Activated T-cell treated with anti-CD3 and anti-CD28 coated beads, Interleukin-2, amount 50 U/mL, for 72 hours (primary cell): ENCODE measurements at regions not wholly inside any gene's neighbourhood (a gene's known extent, or its start where the extent isn't known, plus 50 kb on each side); places are given as distances from the start of the nearest gene placed in this dataset.
A peak's percentile ranks its signal among the peaks of the same experiment; 100 is the strongest.

Experiments used
- ATAC-seq, 2 donors: fragments of 150-1000 bp; cut with Tn5 transposase; replicated peaks in 1 of 2; 2 replicates each; pipeline ENCODE4 v1.10.0; 2021; ENCODE audit warnings: moderate library complexity in 2 of 2, mild to moderate bottlenecking in 1 of 2
- DNase-seq, 2 donors: peaks; one replicate each; pipeline ENCODE4 v3.0.0; 2021 to 2022; ENCODE audit warnings: mixed read lengths in 1 of 2
- H3K27ac Mint-ChIP-seq: one replicate; pipeline ENCODE4 v1.8.0; 2022; ENCODE audit warnings: mild to moderate bottlenecking, moderate library complexity, mixed read lengths
- H3K27me3 Mint-ChIP-seq: one replicate; pipeline ENCODE4 v1.8.0; 2022; ENCODE audit warnings: low read depth, mixed read lengths
- H3K36me3 Mint-ChIP-seq, 2 donors: one replicate each; pipeline ENCODE4 v1.8.0; 2022; ENCODE audit warnings: mixed read lengths in 2 of 2, mild to moderate bottlenecking in 1 of 2; ENCODE audit not compliant: insufficient read depth in 2 of 2
- H3K4me1 Mint-ChIP-seq: one replicate; pipeline ENCODE4 v1.8.0; 2022; ENCODE audit warnings: low read depth, mixed read lengths
- H3K4me3 Mint-ChIP-seq, 2 donors: one replicate each; pipeline ENCODE4 v1.8.0; 2022; ENCODE audit warnings: mild to moderate bottlenecking in 2 of 2, mixed read lengths in 2 of 2, moderate library complexity in 2 of 2
- H3K9me3 Mint-ChIP-seq, 2 donors: one replicate each; pipeline ENCODE4 v1.8.0; 2022; ENCODE audit warnings: mixed read lengths in 2 of 2

GRCh38 chr10:31081937-31082840 is 50.5 kb upstream of the ZNF438 start:
- Mint-ChIP-seq H3K36me3 (no peaks in the 10 kb centered on the region), H3K27ac (no peak overlapping the region), H3K4me1 (peaks cover 5% of the 10 kb centered on the region), H3K9me3 (no peaks in the 10 kb centered on the region), H3K4me3 (no peak overlapping the region), H3K27me3 (peaks cover 7% of the 10 kb centered on the region)
- ATAC-seq: peak in 1 of 2 donors; percentile 12
- no peak for DNase-seq

- Mint-ChIP-seq H3K36me3 (no peaks in the 10 kb centered on the region), H3K9me3 (no peaks in the 10 kb centered on the region), H3K4me3 (no peak overlapping the region), H3K4me1 (peaks cover 13% of the 10 kb centered on the region), H3K27me3 (no peaks in the 10 kb centered on the region), H3K27ac (no peak overlapping the region)
- ATAC-seq (peak; percentile 74 to 80), DNase-seq (peak; percentile 70 to 76)
These were observed 52.1 kb upstream of the ZNF438 start for GRCh38 chr10:31083765-31084184.

- H3K27ac Mint-ChIP-seq: no peak overlapping the region
- peaks cover 32% of the 10 kb centered on the region for H3K4me1 Mint-ChIP-seq
- ATAC-seq (no peak), DNase-seq (no peak)
- H3K4me3 Mint-ChIP-seq: no peak overlapping the region
- H3K27me3 Mint-ChIP-seq: no peaks in the 10 kb centered on the region
- no peaks in the 10 kb centered on the region for H3K36me3 Mint-ChIP-seq
- no peaks in the 10 kb centered on the region for H3K9me3 Mint-ChIP-seq
These were observed 55.3 kb upstream of the ZNF438 start for GRCh38 chr10:31087011-31087410.

- H3K27ac Mint-ChIP-seq: no peak overlapping the region
- H3K4me3 Mint-ChIP-seq: no peak overlapping the region
- ATAC-seq (no peak), DNase-seq (no peak)
- no peaks in the 10 kb centered on the region for H3K9me3 Mint-ChIP-seq
- no peaks in the 10 kb centered on the region for H3K27me3 Mint-ChIP-seq
- H3K4me1 Mint-ChIP-seq: peaks cover 32% of the 10 kb centered on the region
- no peaks in the 10 kb centered on the region for H3K36me3 Mint-ChIP-seq
These were observed 56.2 kb upstream of the ZNF438 start for GRCh38 chr10:31087851-31088250.

GRCh38 chr10:31090894-31091607 is 59.4 kb upstream of the ZNF438 start:
- H3K4me1 Mint-ChIP-seq: peaks cover 39% of the 10 kb centered on the region
- peak; percentile 13 to 46 for DNase-seq
- peaks cover 0 to 1% of the 10 kb centered on the region in 2 donors for H3K36me3 Mint-ChIP-seq
- no peaks in the 10 kb centered on the region for H3K9me3 Mint-ChIP-seq
- no peaks in the 10 kb centered on the region for H3K27me3 Mint-ChIP-seq
- no peak overlapping the region for H3K4me3 Mint-ChIP-seq
- peak overlapping the region; percentile 14 for H3K27ac Mint-ChIP-seq
- ATAC-seq: peak; percentile 87 to 89

- Mint-ChIP-seq H3K4me3 (peak overlapping the region; percentile 7 to 33), H3K36me3 (peaks cover 0 to 4% of the 10 kb centered on the region in 2 donors), H3K4me1 (peaks cover 60% of the 10 kb centered on the region), H3K27me3 (no peaks in the 10 kb centered on the region), H3K27ac (peak overlapping the region; percentile 59), H3K9me3 (no peaks in the 10 kb centered on the region)
- DNase-seq: no peak
- peak; percentile 15 to 37 for ATAC-seq
These were observed 64.3 kb upstream of the ZNF438 start for GRCh38 chr10:31095677-31096560.

- ATAC-seq (no peak), DNase-seq (no peak)
- Mint-ChIP-seq H3K27ac (no peak overlapping the region), H3K4me1 (peaks cover 74% of the 10 kb centered on the region), H3K36me3 (peaks cover 0 to 4% of the 10 kb centered on the region in 2 donors), H3K27me3 (no peaks in the 10 kb centered on the region), H3K4me3 (no peak overlapping the region), H3K9me3 (no peaks in the 10 kb centered on the region)
These were observed 66.4 kb upstream of the ZNF438 start for GRCh38 chr10:31098046-31098445.

- ATAC-seq (no peak), DNase-seq (no peak)
- Mint-ChIP-seq H3K4me3 (no peak overlapping the region), H3K4me1 (peaks cover 78% of the 10 kb centered on the region), H3K36me3 (peaks cover 0 to 4% of the 10 kb centered on the region in 2 donors), H3K27ac (no peak overlapping the region), H3K9me3 (no peaks in the 10 kb centered on the region), H3K27me3 (no peaks in the 10 kb centered on the region)
These were observed 67.4 kb upstream of the ZNF438 start for GRCh38 chr10:31099094-31099493.

GRCh38 chr10:31099664-31100063 is 68.0 kb upstream of the ZNF438 start:
- Mint-ChIP-seq H3K36me3 (peaks cover 0 to 4% of the 10 kb centered on the region in 2 donors), H3K4me3 (peak overlapping the region; percentile 53 to 71), H3K4me1 (peaks cover 83% of the 10 kb centered on the region), H3K9me3 (no peaks in the 10 kb centered on the region), H3K27ac (no peak overlapping the region), H3K27me3 (no peaks in the 10 kb centered on the region)
- ATAC-seq: peak; percentile 30 to 31
- DNase-seq: peak; percentile 52 to 69

- no peak for DNase-seq
- H3K9me3 Mint-ChIP-seq: no peaks in the 10 kb centered on the region
- peaks cover 86% of the 10 kb centered on the region for H3K4me1 Mint-ChIP-seq
- H3K4me3 Mint-ChIP-seq: peak overlapping the region; percentile 66 to 71
- H3K27ac Mint-ChIP-seq: no peak overlapping the region
- peaks cover 0 to 4% of the 10 kb centered on the region in 2 donors for H3K36me3 Mint-ChIP-seq
- no peaks in the 10 kb centered on the region for H3K27me3 Mint-ChIP-seq
- ATAC-seq: no peak
These were observed 68.5 kb upstream of the ZNF438 start for GRCh38 chr10:31100115-31100601.

GRCh38 chr10:31100662-31101061 is 69.0 kb upstream of the ZNF438 start:
- H3K4me3 Mint-ChIP-seq: peak overlapping the region; percentile 66 to 71
- no peak for ATAC-seq
- H3K4me1 Mint-ChIP-seq: peaks cover 84% of the 10 kb centered on the region
- no peaks in the 10 kb centered on the region for H3K27me3 Mint-ChIP-seq
- peaks cover 0 to 2% of the 10 kb centered on the region in 2 donors for H3K36me3 Mint-ChIP-seq
- DNase-seq: no peak
- no peak overlapping the region for H3K27ac Mint-ChIP-seq
- H3K9me3 Mint-ChIP-seq: no peaks in the 10 kb centered on the region

- Mint-ChIP-seq H3K4me3 (peak overlapping the region; percentile 66 to 71), H3K9me3 (no peaks in the 10 kb centered on the region), H3K27ac (peak overlapping the region; percentile 87), H3K4me1 (peaks cover 79% of the 10 kb centered on the region), H3K36me3 (peaks cover 0 to 2% of the 10 kb centered on the region in 2 donors), H3K27me3 (no peaks in the 10 kb centered on the region)
- ATAC-seq (peak; percentile 98), DNase-seq (peak; percentile 79 to 85)
These were observed 69.5 kb upstream of the ZNF438 start for GRCh38 chr10:31101123-31101522.
